ENCODE measurements at regions not wholly inside any gene's neighbourhood (a gene's known extent, or its start where the extent isn't known, plus 50 kb on each side); places are given as distances from the start of the nearest gene placed in this dataset.

- TF ChIP-seq CTCF (IDR thresholded peaks at IDR 0.05; ENCODE audit: insufficient read depth, low read length, poor library complexity, severe bottlenecking) = no peak
- no peak for TF ChIP-seq EZH2phosphoT487 (conservative IDR thresholded peaks at IDR 0.05; ENCODE audit: low read length)
Measured at GRCh38 chr2:83665894-83666293, 793.2 kb downstream of the SUCLG1 start.

Data from SU-DHL-6 (cell line).